SU-DHL-6 (cell line): ENCODE measurements at regions not wholly inside any gene's neighbourhood (a gene's known extent, or its start where the extent isn't known, plus 50 kb on each side); places are given as distances from the start of the nearest gene placed in this dataset.

Experiments used
- H2AFZ ChIP-seq: fragments of 200-600 bp; sonication (generic); 2 replicates; pipeline ENCODE4 v1.6.1; 2014; ENCODE audit warnings: low read depth, mild to moderate bottlenecking, moderate library complexity, mixed read lengths, antibody characterized with exemption, low read length; ENCODE audit not compliant: severe bottlenecking
- H3F3A ChIP-seq: fragments of 200-600 bp; shearing (Covaris generic); 2 replicates; pipeline ENCODE4 v1.6.0; 2016; ENCODE audit warnings: antibody characterized with exemption, mild to moderate bottlenecking; ENCODE audit not compliant: insufficient read depth
- H3K27ac ChIP-seq: fragments of 200-600 bp; sonication (generic); 2 replicates; pipeline ENCODE4 v1.5.1; 2016; ENCODE audit warnings: low read depth, mild to moderate bottlenecking, low read length, moderate library complexity, mixed read lengths
- H3K27me3 ChIP-seq: fragments of 200-600 bp; sonication (generic), shearing (Covaris generic); 2 replicates; pipeline ENCODE4 v1.6.0; 2014; ENCODE audit warnings: mild to moderate bottlenecking, low read length
- H3K36me3 ChIP-seq: fragments of 200-600 bp; sonication (generic); 2 replicates; pipeline ENCODE4 v1.6.1; 2014; ENCODE audit warnings: mild to moderate bottlenecking, low read length, mixed read lengths
- H3K4me2 ChIP-seq: fragments of 300-600, 200-600 bp; shearing (Covaris generic), sonication (generic); 2 replicates; pipeline ENCODE4 v1.6.0; 2014; ENCODE audit warnings: low read length, low read depth, mild to moderate bottlenecking; ENCODE audit not compliant: poor library complexity, severe bottlenecking
- H3K4me3 ChIP-seq: fragments of 200-600 bp; sonication (generic); 2 replicates; pipeline ENCODE4 v1.5.1; 2014; ENCODE audit warnings: antibody characterized with exemption, low read length, mild to moderate bottlenecking, mixed read lengths; ENCODE audit not compliant: insufficient read depth, poor library complexity, severe bottlenecking
- H3K79me2 ChIP-seq: fragments of 200-600 bp; sonication (generic); 2 replicates; pipeline ENCODE4 v1.6.1; 2014; ENCODE audit warnings: mild to moderate bottlenecking, low read length, moderate library complexity; ENCODE audit not compliant: insufficient read depth
- H3K9ac ChIP-seq: fragments of 200-600 bp; sonication (generic); 2 replicates; pipeline ENCODE4 v1.7.0; 2014; ENCODE audit warnings: mild to moderate bottlenecking, low read length
- H3K9me2 ChIP-seq: fragments of 200-600 bp; sonication (generic); replicated peaks from 2 replicates; pipeline ENCODE4 v1.6.1; 2014; ENCODE audit warnings: low read length; ENCODE audit not compliant: insufficient read depth
- H3K9me3 ChIP-seq: fragments of 200-600 bp; sonication (generic); 2 replicates; pipeline ENCODE4 v1.6.1; 2014; ENCODE audit warnings: low read length, mixed read lengths; ENCODE audit not compliant: insufficient read depth
- H4K20me1 ChIP-seq: fragments of 200-600 bp; sonication (generic); 2 replicates; pipeline ENCODE4 v1.6.1; 2014; ENCODE audit warnings: low read depth, mild to moderate bottlenecking, antibody characterized with exemption, low read length, moderate library complexity, mixed read lengths
- CTCF ChIP-seq: fragments of 200-600 bp; sonication (generic); IDR thresholded peaks from one replicate; pipeline ENCODE4 v1.5.1; 2017; ENCODE audit warnings: antibody characterized with exemption, mild to moderate bottlenecking, low read length, moderate library complexity; ENCODE audit not compliant: insufficient read depth, poor library complexity, severe bottlenecking
- EZH2phosphoT487 ChIP-seq: fragments of 200-600 bp; sonication (generic), shearing (Covaris generic); conservative IDR thresholded peaks from 2 replicates; pipeline ENCODE4 v1.6.1; 2018; ENCODE audit warnings: mild to moderate bottlenecking, antibody characterized with exemption, low read length, moderate library complexity, mixed read lengths

DNA sequence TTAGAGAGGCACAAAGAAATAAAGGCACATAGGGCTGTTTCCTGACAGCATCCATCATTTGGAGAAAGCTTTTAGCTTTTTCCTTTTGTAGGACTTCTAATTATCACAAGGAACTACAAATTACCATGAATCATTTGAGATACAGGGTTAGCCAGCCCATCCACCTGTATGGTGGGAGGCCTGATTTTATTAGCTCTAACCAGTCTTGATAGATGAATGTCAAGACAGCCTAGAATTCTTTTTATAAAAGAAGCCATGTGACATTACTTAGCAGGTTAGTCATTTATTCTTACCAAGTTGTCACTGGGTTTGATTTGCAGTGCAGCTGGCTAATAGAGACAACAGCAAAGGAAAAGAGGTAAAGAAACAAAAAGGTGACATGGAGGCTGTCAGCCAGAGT lies 618.1 kb downstream of the ZNF385D start:
- H2AFZ ChIP-seq = no peak overlapping the region
- H3K36me3 ChIP-seq = no peaks in the 10 kb centered on the region
- no peak overlapping the region for H3K4me2 ChIP-seq
- no peak overlapping the region for H3K27ac ChIP-seq
- no peaks in the 10 kb centered on the region for H4K20me1 ChIP-seq
- no peaks in the 10 kb centered on the region for H3K27me3 ChIP-seq
- H3K9me3 ChIP-seq = no peaks in the 10 kb centered on the region
- no peaks in the 10 kb centered on the region for H3K79me2 ChIP-seq
- no peak overlapping the region for H3K4me3 ChIP-seq
- TF ChIP-seq EZH2phosphoT487 (no peak), CTCF (no peak)
- no peaks in the 10 kb centered on the region for H3F3A ChIP-seq
- no peak overlapping the region for H3K9ac ChIP-seq
- no peaks in the 10 kb centered on the region for H3K9me2 ChIP-seq

DNA sequence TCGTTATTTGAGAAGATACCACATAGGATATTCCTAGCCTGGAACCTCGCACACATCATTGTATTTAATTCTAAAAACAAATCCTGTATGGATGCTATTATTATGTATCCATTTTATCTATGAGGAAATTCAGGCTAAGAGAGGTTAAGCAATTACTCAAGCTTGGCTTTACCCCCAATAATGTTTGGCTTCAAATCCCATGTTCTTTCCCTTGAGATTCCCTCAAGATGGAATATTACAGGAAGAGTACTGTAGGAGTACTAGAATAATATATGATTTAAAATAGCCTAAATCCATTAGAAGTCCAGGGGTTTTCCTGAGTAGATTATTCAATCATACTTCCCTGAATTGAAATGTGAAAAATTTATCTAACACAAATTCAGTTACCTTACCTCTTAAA lies 630.2 kb downstream of the ZNF385D start:
- Histone ChIP-seq H3K9ac (no peak overlapping the region), H3K9me3 (no peaks in the 10 kb centered on the region), H3K4me3 (no peak overlapping the region), H3K36me3 (no peaks in the 10 kb centered on the region), H3K9me2 (no peaks in the 10 kb centered on the region; the same call in 1 of the 2 replicates), H3K79me2 (no peaks in the 10 kb centered on the region), H3K27me3 (no peaks in the 10 kb centered on the region), H3K4me2 (no peak overlapping the region), H3F3A (no peaks in the 10 kb centered on the region), H2AFZ (no peak overlapping the region), H3K27ac (no peak overlapping the region), H4K20me1 (no peaks in the 10 kb centered on the region)
- TF ChIP-seq CTCF (no peak), EZH2phosphoT487 (no peak)

GRCh38 chr3:21117370-21117769 lies 633.6 kb downstream of the ZNF385D start:
- no peaks in the 10 kb centered on the region for H3K36me3 ChIP-seq
- TF ChIP-seq EZH2phosphoT487 (no peak), CTCF (no peak)
- H3F3A ChIP-seq = no peaks in the 10 kb centered on the region
- H3K9me3 ChIP-seq = no peaks in the 10 kb centered on the region
- no peaks in the 10 kb centered on the region for H3K79me2 ChIP-seq
- no peak overlapping the region for H3K4me2 ChIP-seq
- H3K4me3 ChIP-seq = no peak overlapping the region
- no peaks in the 10 kb centered on the region; the same call in 1 of the 2 replicates for H3K9me2 ChIP-seq
- H2AFZ ChIP-seq = no peak overlapping the region
- no peaks in the 10 kb centered on the region for H4K20me1 ChIP-seq
- H3K27ac ChIP-seq = no peak overlapping the region
- H3K27me3 ChIP-seq = no peaks in the 10 kb centered on the region
- H3K9ac ChIP-seq = no peak overlapping the region
